Islet precursor cell (in vitro differentiated cells): ENCODE measurements at regions not wholly inside any gene's neighbourhood (a gene's known extent, or its start where the extent isn't known, plus 50 kb on each side); places are given as distances from the start of the nearest gene placed in this dataset.

Source experiments
- DNase-seq: peaks from one replicate; pipeline ENCODE4 v3.0.0-alpha.2; 2018

DNA sequence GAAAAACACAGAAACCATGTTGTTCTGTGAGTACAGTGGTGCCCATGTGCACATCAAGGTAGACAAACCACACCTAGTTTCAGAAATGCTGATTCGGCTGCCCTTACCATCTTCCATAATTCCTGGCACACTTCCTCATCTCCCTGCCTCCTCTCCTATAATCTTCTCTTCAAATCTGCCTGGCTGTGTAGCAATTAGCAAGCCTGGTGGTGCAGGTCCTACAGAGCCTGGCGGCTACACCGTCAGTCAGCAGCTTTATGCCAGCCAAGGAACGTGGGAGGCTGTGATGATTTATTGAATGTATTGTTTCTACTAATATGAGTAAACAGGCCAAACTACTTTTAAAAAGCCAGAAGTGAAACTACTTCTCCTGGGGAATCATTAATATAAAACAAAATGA is 106.8 kb downstream of the SEMA6D start:
- DNase-seq = no peak

DNA sequence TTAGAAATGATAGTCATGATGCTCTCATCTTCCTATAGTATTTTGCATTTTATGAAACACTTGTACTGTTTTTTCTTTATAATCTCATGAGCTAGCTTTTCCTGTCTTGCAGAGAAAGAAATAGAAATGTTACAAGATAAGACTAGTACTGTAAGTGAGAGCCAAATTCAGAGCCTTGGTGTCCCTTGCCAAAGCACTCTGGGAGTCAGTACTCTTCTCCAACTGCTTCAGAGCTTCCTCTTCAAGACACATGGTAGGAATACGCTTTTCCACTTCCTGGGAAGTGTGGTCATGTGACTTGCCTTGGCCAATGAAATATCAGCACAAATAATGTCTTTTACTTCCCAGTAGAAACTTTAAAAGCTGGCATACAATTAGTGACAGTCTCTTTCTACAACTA is 112.4 kb downstream of the SEMA6D start:
- no peak for DNase-seq

DNA sequence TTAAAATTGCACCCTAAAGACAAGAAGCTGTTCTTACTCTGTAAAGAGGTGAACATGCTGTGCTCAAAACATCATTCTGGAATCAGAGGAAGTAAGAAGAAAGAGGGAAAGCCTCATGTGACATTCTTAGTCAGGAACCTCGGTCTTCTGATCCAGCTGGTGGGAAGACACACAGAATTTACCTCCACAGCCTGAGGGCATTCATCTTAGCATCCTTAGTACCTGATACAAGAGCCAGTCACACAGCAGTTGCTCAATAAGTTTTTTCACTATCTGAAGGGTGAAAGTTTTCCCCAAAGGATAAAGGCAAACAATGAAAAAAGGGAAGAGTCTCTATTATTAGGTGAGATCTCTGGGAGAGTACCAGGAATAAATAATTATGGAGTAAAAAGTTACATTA is 116.8 kb downstream of the SEMA6D start:
- DNase-seq = no peak

DNA sequence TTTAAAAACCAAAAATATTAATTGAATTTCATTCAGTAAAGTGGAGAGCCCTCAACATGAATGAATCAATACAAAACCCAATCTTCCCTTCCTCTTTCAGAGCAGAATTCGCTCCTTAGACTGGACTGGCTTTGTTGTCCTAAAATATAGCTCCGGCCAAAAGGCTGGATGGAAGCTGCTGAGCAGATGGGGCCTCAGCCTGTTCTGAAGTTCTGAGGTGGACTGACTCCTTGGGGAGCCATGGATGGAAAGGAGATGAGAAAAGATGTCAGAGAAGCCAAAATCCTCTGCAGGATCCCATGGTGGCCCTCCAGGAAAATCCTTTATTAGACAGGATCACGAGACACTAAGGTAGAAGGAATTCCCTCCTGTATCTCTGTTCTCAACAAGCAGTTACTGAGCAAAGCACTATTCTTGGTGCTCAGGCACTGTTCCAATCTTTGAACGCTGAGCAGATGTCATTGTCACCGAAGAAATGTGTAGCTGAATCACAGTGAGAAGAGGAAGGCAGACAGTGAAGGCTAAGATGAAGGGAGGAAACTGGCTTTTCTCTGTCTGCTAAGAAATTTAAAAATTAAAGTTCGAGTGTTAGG is 122.0 kb downstream of the SEMA6D start:
- DNase-seq = no peak

DNA sequence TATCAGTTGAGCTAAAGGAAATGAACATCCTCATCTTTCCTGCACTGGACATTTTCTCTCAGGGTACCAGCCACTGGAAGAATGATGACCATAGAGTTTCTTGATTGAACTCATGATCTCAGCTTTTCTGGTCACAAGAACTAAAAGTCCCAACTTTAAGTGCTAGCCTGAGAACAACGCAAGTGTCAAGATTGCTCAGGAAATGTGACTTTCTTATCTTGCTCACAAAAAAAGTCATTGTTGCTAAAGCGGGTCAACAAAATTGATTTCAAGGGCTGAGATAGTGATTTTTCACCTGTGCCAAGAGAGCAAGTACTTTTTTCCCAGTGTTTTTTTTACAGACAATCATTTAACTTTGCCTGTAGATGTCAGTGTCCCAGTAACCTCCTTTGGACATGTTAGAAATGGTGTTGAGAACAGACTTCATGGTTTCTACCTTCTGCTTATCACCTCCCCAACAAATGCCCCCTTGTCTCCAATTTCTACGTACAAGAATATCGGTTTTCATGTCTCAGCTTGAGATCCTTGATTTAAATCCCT is 125.9 kb downstream of the SEMA6D start:
- no peak for DNase-seq

DNA sequence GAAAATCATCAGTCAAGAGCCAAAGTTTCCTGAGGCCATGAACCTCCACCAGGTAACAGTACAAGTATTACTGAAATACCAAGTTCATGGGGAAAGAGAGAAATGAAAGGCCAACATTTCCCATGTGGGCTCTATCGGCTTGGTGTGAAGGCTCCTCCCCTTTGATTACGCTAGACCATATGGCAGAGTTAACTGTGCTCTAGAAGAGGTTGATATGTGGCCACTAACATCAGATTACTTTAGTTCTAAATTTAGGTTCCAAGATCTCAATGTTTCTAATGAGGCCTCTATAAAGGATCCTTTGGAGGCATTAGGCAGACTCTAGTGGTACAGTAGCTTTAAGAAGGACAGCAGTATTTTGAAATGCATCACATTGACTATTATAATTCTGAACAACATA is 127.1 kb downstream of the SEMA6D start:
- DNase-seq = no peak

DNA sequence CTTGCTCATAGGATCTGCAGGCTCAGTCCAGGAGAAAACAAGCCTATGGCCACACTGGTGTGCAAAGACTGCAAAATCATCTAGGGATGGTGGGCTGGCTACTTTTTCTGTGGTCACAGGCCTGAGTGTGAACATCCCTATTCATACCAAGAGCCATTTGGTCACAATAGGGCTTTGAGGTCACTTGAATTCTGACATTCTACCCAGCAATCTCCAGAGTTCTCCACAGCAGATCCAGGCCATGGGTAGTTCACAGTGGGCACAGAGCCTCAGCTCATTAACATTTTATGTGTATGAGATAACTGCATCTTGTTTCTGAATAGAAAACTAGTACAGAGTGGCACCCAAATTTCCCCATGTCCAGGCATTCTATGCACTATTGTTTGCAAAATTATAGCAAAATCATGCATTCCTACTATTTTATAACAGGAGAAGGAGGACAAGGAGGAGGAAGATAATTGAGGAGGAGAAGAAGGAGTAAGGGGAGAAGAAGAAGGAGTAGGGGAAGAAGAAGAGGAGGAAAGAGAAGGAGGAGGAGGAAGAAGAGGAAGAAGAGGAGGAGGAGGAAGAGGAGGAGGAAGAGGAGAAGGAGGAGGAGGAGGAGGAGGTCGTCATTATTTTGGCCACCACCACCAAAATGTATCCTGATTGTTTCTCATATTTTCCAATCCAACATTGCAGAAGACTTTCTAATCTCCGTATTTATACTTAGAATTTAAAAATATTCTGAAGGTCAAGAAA is 129.0 kb downstream of the SEMA6D start:
- no peak for DNase-seq

DNA sequence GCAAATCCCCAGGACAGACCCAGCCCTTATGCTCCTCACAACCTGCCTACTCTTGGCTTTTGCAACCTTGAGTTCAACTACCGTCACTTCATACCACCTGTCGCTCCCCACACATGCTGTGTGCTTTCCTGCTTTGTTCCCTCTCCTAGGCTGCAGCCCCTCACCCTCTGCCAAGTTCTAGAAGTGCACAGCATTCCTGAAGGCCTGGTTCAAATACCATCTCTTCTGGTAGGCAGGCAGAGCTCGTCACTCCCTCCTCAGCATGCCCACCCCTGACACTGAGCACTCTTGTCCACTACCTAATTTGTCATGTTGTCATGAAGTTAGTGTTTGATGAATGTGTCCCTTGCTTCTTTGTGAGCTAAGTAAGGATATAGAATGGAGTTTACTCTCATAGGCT is 129.6 kb downstream of the SEMA6D start:
- no peak for DNase-seq

DNA sequence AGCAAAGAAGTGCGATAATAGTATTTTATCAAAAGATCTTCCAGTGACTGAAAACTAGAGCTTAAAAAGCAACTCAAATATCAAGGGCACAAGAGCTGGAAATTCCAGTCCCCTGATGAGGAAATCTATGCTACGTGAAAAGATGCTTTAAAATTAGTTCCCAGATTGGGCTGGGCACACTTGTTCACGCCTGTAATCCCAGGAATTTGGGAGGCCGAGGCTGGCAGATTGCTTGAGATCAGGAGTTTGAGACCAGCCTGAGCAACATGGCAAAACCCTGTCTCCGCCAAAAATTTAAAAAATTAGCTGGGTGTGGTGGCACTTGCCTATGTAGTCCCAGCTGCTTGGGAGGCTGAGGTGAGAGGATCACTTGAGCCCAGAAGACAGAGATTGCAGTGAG is 138.8 kb downstream of the SEMA6D start:
- no peak for DNase-seq

DNA sequence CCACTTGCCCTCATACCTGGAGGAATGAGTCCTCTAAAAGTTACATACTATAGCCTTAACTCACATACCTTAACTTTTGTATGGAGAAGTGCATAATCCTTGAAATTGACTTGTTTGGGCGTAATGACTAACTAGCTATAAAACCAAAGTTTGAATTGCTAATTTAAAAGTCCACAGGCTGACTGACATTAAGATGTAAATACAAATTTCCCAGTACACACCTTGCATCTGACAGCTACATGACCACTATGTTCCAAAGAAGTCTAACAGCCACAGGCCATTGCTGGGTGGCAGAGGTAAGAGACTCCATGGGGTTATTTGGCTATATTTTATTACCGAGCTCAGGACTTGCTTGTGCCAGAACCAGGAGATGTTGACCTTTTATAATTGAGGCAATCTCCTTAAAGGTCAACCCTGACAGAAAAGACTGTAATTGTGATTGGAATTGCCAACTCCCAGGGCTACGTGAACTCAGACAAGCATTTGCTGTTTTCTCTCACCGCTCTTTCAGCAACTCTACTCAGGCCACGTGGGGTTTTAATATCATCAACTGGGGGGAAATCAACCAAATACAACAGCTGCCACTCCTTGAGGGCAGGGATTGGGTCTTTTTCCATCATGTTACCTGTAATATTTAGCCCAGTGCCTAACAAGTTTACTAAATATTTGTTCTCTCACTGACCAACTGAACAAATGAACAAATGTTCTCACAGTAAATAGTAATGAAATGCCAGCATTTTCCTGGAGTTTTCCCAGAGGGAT is 139.9 kb downstream of the SEMA6D start:
- DNase-seq = no peak

DNA sequence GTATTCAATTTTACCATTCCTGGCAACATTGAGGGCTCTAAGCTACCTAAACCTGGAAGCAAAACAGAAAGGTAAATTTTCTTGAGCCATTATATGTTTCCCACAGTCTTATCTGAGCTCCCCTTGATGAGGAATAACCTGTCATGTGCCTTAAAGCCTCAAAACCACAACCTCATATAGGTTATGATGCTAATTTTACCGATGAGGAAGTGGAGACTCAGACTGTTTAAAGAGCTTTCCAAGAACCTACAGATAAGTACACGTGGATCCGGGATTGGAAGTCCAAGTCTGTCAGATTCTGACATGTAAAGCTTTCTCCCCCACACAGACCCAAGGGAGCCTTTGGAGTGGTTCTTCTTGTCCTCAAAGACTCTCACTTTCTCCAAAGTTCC is 140.5 kb downstream of the SEMA6D start:
- DNase-seq = no peak

DNA sequence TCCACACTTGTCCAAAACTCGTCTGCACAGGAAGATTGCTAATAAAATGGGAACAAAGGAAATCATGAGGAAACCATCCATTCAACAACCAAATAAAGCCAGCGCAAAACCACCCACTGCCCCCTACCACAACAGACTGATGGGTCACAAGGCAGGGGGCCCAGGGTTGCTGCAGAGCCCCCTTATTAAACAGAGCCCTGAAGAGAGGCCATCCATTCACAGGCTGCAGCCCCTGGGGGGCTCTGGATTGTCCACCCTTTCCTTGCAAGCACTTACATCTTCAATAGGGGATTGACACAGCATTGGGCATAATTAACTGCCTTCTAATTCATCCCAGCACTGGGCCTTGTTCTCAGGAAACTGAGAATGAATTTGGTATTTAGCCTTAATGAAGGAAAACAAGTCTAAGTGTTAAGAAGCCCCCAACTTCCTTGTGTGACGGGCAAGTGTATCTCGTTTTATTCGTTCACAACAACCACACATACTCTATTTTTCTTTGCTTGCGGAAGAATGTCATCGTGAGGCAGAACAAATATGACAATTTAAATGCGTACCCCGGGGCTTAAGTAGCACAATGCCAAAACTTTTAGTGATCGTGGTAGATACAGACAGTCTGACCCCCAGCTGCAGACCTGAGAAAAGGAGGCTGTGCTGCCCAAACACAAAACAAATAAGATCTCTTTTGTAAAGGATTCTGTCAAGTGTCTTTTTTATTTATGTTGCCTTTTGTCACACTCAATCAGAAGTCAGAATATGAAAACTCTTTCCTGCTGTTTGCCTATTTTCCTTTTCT is 144.0 kb downstream of the SEMA6D start:
- DNase-seq = no peak

DNA sequence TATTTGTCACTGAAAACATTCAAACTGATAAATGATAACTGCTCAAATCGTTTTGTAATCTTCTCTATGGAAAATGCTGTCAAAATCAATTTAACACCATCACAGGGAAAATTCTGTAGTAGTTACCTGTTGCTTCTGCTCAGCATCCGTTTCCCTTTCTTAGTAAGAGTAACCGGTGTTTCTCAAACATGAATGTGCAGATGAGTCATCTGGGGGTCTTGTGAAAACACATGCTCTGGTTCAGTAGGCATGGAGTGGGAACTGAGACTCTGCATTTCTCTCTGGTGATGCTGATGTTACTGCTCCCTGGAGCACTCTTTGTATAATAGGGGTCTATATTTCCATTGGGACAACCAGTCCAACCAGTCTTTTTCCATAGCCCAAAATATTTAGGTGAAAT is 145.1 kb downstream of the SEMA6D start:
- no peak for DNase-seq

DNA sequence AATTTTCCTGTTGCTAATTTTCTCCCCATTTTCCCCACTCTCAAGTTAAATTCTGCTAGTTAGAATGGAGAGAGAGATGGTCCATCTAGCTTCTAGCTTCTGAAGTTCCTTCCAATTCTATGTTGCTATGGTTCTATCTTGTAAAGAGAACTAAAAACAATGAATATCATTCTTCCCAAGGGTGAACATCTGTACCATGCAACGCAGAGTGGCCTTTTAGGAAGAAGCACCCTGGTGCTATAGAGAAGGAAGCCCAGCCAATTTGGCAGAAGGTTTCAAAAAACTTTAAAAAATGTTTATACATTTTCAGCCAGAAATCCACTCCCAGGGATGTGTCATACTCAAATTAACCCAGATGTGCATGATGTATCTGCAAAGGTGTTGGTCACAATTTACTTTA is 149.1 kb downstream of the SEMA6D start:
- no peak for DNase-seq

DNA sequence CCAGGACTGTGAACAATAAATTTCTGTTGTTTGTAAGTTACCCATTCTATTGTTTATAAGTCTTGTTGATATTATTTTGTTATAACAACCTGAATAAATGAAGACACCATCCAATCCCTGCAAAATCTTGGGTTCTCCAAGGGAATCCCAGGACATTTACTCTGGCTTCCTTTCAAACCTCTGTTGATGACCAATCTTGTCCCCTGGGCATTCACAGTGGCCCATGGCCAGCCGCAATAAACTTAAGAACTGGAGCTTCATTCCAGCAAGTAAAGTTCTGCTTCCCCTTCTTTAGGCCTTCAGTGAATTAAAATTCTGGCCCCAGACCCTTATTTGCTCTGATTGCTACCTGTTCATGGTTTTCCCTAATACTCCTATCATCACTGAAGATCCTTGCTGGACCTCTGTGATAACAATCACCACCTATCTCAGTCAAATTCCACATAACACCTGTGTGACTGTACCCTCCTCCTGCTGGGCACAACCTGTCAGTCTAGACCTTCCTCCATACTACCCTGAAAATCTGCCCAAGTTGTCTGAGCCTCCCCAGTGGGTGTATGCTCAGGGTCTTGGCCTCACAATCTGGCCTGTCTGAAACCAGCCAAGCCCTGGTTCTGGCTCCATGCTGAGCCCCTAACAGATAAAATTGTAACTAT is 153.1 kb downstream of the SEMA6D start:
- DNase-seq = no peak

DNA sequence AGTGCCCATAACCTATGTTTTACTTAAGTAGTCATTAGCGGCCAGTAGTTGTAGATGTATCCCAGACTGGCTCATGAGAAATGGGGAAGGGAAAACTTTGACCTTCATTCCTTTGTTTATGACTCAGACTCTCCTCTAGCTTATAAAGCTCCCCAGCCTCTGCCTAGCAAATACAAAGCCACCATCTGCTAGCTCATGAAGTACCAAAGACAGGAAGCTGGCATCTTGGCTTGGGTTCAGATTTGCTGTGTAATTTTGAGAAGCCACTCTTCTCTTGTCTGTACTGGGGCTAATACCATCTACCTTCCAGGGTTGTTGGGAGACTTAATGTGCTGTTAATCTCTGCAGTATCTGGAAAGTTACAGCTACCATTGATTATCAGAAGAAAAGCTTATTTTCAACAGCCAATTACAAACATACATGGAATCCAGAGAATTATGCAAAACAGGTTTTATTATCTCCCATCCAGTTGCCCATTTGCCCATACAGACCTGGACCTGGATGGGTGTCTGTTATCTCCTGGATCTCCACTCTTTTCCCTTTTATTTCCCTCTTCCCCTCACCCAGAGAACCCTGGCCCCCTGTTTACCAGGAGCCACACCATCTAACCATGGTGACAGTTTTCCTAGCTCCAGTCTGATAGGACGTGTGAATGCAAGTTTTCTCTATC is 153.8 kb downstream of the SEMA6D start:
- no peak for DNase-seq

DNA sequence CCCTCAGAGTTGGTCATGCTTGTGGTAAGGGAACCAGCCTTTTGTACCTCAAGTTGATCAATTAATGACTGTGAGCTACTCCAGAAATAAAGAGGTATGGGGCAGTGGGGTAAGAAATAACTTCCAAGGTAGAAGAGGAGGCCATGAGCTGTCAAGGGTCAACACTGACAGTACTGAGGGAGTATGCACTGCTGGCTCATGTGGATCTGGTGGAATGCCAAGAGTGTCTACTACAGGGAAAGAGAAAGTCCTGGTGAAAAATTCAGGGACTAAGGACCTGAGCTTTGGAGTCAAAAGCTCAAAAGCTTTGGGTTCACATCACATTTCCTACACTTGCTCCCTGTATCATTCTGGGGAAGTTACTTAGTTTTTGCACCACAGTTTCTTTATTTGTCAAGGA is 154.9 kb downstream of the SEMA6D start:
- no peak for DNase-seq

DNA sequence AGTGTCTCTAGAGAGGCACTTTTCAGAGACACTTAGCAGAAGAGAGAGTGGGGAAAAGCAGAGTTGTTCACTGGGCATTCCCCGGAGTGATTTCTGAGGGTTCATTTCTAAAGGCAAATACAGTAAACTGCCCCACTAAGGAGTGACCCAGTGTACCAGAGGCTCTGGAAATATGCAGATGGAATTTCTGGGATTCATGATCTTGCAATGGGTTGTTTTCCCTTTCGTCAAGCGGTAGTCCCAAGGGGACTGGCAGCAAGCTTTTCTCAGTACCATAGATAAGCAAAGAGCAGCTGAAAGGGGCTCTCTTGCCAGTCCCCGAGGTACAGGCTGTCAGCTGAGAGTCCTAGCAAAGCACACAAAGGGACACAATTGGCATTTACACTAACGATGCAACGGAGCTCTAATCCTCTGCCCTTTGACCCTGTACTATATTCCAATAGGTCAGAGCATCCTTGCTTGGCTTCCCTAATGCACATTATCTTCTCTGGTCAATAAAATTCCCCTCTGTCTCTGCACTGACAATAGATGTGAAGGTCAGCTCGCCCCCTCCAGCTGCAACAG is 155.6 kb downstream of the SEMA6D start:
- no peak for DNase-seq

DNA sequence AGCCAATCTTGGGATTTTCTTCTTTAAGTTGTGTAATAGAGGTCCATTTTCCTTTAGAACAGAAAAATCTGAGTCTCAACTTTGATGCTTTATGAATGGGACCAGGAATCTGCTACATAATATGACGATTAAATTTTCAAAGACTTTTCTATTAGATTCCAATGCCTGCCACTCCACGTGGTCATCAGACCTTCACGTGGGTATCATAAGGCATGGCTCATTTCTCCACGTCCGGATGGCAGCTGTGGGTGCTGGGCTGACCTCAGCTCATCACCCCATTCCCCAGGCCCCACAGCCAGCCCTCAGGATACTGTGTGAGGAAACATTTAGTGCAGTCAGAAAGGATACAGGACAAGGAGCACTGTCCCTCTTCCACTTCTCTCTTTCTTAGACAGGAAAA is 159.7 kb downstream of the SEMA6D start:
- DNase-seq = no peak

DNA sequence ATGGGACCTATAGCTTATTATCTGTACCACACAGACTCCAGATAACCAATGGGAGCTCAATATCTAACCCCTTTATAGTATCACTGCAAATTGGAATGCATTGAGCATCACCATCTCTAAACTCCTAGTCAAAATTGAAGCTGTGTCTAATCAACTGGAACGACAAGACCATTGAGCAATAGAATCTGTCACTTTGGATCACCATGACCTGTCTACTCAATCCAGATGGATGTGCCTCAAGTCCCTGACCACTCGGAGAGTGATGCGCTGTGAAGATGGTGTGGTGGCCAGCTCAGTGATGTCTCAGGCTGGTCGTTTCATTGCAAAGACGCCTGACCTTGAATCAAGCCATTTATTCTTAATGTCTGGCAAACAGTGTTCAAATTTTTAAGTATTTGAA is 160.5 kb downstream of the SEMA6D start:
- DNase-seq = no peak

DNA sequence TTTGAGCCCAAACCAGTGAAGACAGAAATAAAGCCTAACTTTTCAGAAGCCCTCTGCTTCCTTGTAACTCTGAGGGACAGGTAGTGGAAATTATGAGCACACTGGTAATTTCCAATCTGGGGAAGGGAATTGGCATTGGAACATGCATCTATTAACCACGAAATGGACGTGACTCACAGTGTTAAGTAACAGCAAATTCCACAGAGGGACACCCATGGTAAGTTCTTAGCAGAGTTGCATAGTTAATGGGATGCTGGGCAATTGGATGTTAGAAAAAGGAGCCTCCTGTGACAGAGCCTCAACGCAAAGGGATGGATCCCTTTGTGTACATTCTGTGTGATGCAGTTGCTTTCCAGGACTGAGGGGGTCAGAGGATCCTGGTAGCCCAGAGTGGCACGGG is 168.6 kb downstream of the SEMA6D start:
- DNase-seq = peak; percentile 59
